ENCODE measurements at regions not wholly inside any gene's neighbourhood (a gene's known extent, or its start where the extent isn't known, plus 50 kb on each side); places are given as distances from the start of the nearest gene placed in this dataset.

DNA sequence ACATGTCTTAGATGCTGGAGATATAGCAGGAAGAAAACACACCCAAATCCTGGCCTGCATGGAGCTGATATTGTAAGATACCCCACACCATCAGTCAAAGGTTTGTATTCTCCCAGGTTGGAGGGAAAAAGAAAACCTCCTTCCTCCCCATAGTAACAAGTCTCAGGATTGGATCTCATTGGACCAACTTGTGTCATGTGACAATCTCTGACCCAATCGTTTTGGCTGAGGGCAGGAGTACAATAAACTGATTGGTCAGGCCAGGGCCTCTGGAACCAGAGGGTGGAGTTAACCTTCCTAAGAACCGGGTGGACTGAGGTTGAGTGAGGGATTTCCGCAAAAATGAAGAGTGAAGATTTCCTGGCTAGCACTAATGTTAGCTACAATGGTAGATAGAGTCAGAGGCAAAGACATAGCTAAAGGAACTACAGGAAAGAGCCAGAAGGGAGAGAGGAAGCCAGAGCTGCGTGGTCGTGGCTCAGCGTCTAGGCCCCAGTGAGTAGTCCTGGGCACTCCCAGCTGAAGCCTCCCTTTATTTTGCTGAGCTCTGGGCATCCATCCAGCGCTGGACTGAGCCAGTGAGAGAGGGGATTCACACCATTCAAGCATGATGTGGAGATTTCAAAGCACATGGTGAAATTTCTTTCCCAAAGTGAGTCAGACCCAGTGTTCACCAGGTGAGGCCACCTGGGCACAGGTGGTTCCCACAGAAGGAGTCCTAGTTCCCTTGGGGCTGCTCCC, 219.9 kb downstream of the AACS start:
- Histone ChIP-seq H2BK20ac (ENCODE audit: low read length) (no peak overlapping the region), H2AFZ (ENCODE audit: low read length) (no peak overlapping the region), H3K27ac (ENCODE audit: low read depth, low read length) (no peak overlapping the region), H3K9ac (replicated peaks in 1 of 4; ENCODE audit: extremely low read depth in 1 of 4, low read depth in 3 of 4, low read length in 3 of 4) (no peak overlapping the region; a peak in 1 of 7 replicates), H3K23ac (ENCODE audit: insufficient read length) (no peak overlapping the region), H2BK5ac (ENCODE audit: low read depth, low read length) (no peak overlapping the region), H3K14ac (ENCODE audit: insufficient read length) (no peak overlapping the region), H4K5ac (ENCODE audit: insufficient read length, low read depth, low read length) (no peak overlapping the region), H3K23me2 (ENCODE audit: low read depth, low read length) (peaks cover 5% of the 10 kb centered on the region; the same call in 1 of the 2 replicates), H3K27me3 (replicated peaks in 1 of 4; ENCODE audit: control insufficient read depth in 3 of 4, extremely low read depth in 1 of 4, insufficient read depth in 3 of 4, low read length in 3 of 4) (no peaks in the 10 kb centered on the region), H3K4me3 (ENCODE audit: extremely low read depth in 1 of 4, insufficient read depth in 2 of 4, low read depth in 3 of 4, low read length in 4 of 4) (no peak overlapping the region), H3K4me2 (ENCODE audit: insufficient read depth in 1 of 2, low read depth in 2 of 2, low read length in 2 of 2) (no peak overlapping the region), H3K4ac (replicated peaks; ENCODE audit: insufficient read length, low read depth, low read length) (no peak overlapping the region), H4K8ac (ENCODE audit: extremely low read depth, insufficient read depth, low read length) (no peak overlapping the region), H2AK5ac (ENCODE audit: low read depth, low read length) (no peak overlapping the region), H3K9me3 (ENCODE audit: insufficient read depth in 2 of 2, low read depth in 1 of 2, low read length in 1 of 2) (no peaks in the 10 kb centered on the region), H3K79me2 (ENCODE audit: control insufficient read depth in 1 of 2, insufficient read depth in 2 of 2, low read length in 2 of 2) (peaks cover 0 to 18% of the 10 kb centered on the region in 2 experiments; a peak in 1 of 4 replicates), H3K4me1 (replicated peaks in 1 of 4; ENCODE audit: control insufficient read depth in 3 of 4, insufficient read depth in 4 of 4, low read length in 3 of 4) (peaks cover 11 to 16% (median 14%) of the 10 kb centered on the region in 4 experiments), H2BK12ac (ENCODE audit: low read depth, low read length) (no peak overlapping the region), H2BK15ac (ENCODE audit: low read length) (no peak overlapping the region), H3K79me1 (ENCODE audit: low read depth, low read length) (0 out of 2 replicates have a peak, but pooled peaks cover 9% of the 10 kb centered on the region), H3K36me3 (ENCODE audit: control insufficient read depth in 2 of 4, insufficient read depth in 4 of 4, low read length in 3 of 4) (no peaks in the 10 kb centered on the region), H3K56ac (replicated peaks; ENCODE audit: insufficient read length, low read depth, low read length) (no peak overlapping the region), H2BK120ac (replicated peaks; ENCODE audit: low read depth, low read length) (no peak overlapping the region), H3K18ac (ENCODE audit: extremely low read depth, low read length) (0 out of 2 replicates have a peak overlapping the region, but pooled peaks have one; percentile 55), H4K20me1 (replicated peaks in 1 of 2; ENCODE audit: control insufficient read depth in 1 of 2, insufficient read depth in 2 of 2, low read length in 2 of 2) (peaks cover 3 to 4% of the 10 kb centered on the region in 2 experiments), H4K91ac (replicated peaks; ENCODE audit: insufficient read length, low read length) (no peak overlapping the region)
- ChIA-PET POLR2A (ENCODE audit: partially characterized antibody) (no interaction called here), CTCF (ENCODE audit: partially characterized antibody) (interaction anchor here (0.7 to 4.0 kb wide), 2 partner anchors 47 kb away, joined by 3 to 20 read pairs; no protein-coding TSS in a partner anchor)
- TF ChIP-seq, protein P1, sequence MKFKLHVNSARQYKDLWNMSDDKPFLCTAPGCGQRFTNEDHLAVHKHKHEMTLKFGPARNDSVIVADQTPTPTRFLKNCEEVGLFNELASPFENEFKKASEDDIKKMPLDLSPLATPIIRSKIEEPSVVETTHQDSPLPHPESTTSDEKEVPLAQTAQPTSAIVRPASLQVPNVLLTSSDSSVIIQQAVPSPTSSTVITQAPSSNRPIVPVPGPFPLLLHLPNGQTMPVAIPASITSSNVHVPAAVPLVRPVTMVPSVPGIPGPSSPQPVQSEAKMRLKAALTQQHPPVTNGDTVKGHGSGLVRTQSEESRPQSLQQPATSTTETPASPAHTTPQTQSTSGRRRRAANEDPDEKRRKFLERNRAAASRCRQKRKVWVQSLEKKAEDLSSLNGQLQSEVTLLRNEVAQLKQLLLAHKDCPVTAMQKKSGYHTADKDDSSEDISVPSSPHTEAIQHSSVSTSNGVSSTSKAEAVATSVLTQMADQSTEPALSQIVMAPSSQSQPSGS (IDR thresholded peaks at IDR 0.05; ENCODE audit: low read length) = no peak
- TF ChIP-seq RFX5 (IDR thresholded peaks at IDR 0.05; ENCODE audit: borderline replicate concordance, low read depth, low read length) = peak; percentile 85
- no peak for TF ChIP-seq SP2 (IDR thresholded peaks at IDR 0.05; ENCODE audit: low read length)
- 0 out of 2 replicates have a peak, but pooled peaks have one; percentile 63 for TF ChIP-seq SP1 (IDR thresholded peaks at IDR 0.05; ENCODE audit: low read depth, low read length)
- FAIRE-seq (peak; percentile 50), DNase-seq (ENCODE audit: low read depth in 1 of 2, low spot score in 2 of 2) (no peak)
- 96% methylated on average over 7 of the region's 7 CpGs; no CpG with 5 or more reads in 1 of the 2 experiments for WGBS, 2 experiments (ENCODE audit: extremely low coverage in 1 of 2, insufficient coverage in 1 of 2, insufficient read length in 1 of 2, insufficient replicate concordance in 2 of 2, low coverage in 1 of 2, low lambda C conversion rate in 2 of 2, missing lambda C conversion rate in 1 of 2)
